KMS-11 (cell line): ENCODE measurements at regions not wholly inside any gene's neighbourhood (a gene's known extent, or its start where the extent isn't known, plus 50 kb on each side); places are given as distances from the start of the nearest gene placed in this dataset.

ENCODE experiments used
- H2AFZ ChIP-seq: fragments of 200-600 bp; sonication (generic); 2 replicates; pipeline ENCODE4 v1.6.1; 2016; ENCODE audit warnings: antibody characterized with exemption, mixed run types, low read depth
- H3K27ac ChIP-seq: fragments of 200-600 bp; sonication (generic); 2 replicates; pipeline ENCODE4 v1.6.1; 2016; ENCODE audit warnings: mild to moderate bottlenecking, mixed run types
- H3K27me3 ChIP-seq: fragments of 200-600 bp; sonication (generic); 2 replicates; pipeline ENCODE4 v1.6.1; 2017; ENCODE audit warnings: mild to moderate bottlenecking, low read depth, mixed run types, moderate library complexity; ENCODE audit not compliant: insufficient read depth
- H3K36me3 ChIP-seq: fragments of 200-600 bp; sonication (generic); 2 replicates; pipeline ENCODE4 v1.6.1; 2017; ENCODE audit warnings: mild to moderate bottlenecking, mixed run types; ENCODE audit not compliant: insufficient read depth
- H3K4me1 ChIP-seq: fragments of 200-600 bp; sonication (generic); 2 replicates; pipeline ENCODE4 v1.6.1; 2016; ENCODE audit warnings: mild to moderate bottlenecking, low read depth, mixed run types; ENCODE audit not compliant: poor library complexity, severe bottlenecking
- H3K4me2 ChIP-seq: fragments of 200-600 bp; sonication (generic); 2 replicates; pipeline ENCODE4 v1.7.0; 2016; ENCODE audit warnings: mild to moderate bottlenecking, mixed run types
- H3K4me3 ChIP-seq: fragments of 200-600 bp; sonication (generic); IDR thresholded peaks from 2 replicates; pipeline ENCODE4 v1.6.1; 2017; ENCODE audit warnings: low read depth, low read length, mixed read lengths; ENCODE audit not compliant: insufficient read depth
- H3K79me2 ChIP-seq: fragments of 200-600 bp; sonication (generic); 2 replicates; pipeline ENCODE4 v1.6.1; 2016; ENCODE audit warnings: low read depth, mixed run types; ENCODE audit not compliant: insufficient read depth
- H3K9ac ChIP-seq: fragments of 200-600 bp; sonication (generic); 2 replicates; pipeline ENCODE4 v1.6.1; 2016; ENCODE audit warnings: mild to moderate bottlenecking, mixed run types
- H4K20me1 ChIP-seq: fragments of 200-600 bp; sonication (generic); 2 replicates; pipeline ENCODE4 v1.6.1; 2016; ENCODE audit warnings: mild to moderate bottlenecking, mixed run types; ENCODE audit not compliant: insufficient read depth
- CTCF ChIP-seq: fragments of 200-600 bp; sonication (generic); conservative IDR thresholded peaks from 2 replicates; pipeline ENCODE4 v1.6.1; 2017; ENCODE audit warnings: low read depth, mild to moderate bottlenecking, antibody characterized with exemption, low read length, moderate library complexity, mixed read lengths

GRCh38 chr7:153642989-153643388 lies 409.2 kb upstream of the DPP6 start:
- H3K27ac ChIP-seq = no peak overlapping the region
- no peak overlapping the region for H2AFZ ChIP-seq
- no peaks in the 10 kb centered on the region for H3K27me3 ChIP-seq
- H3K4me2 ChIP-seq = no peak overlapping the region
- no peaks in the 10 kb centered on the region for H3K4me1 ChIP-seq
- TF ChIP-seq CTCF = no peak
- H3K79me2 ChIP-seq = no peaks in the 10 kb centered on the region
- no peaks in the 10 kb centered on the region for H3K36me3 ChIP-seq
- no peak overlapping the region for H3K9ac ChIP-seq
- no peak overlapping the region for H3K4me3 ChIP-seq
- no peaks in the 10 kb centered on the region; the same call in 1 of the 2 replicates for H4K20me1 ChIP-seq

GRCh38 chr7:153657182-153657800 lies 394.9 kb upstream of the DPP6 start:
- Histone ChIP-seq H3K27me3 (no peaks in the 10 kb centered on the region), H2AFZ (no peak overlapping the region), H3K36me3 (no peaks in the 10 kb centered on the region), H3K4me2 (no peak overlapping the region), H3K27ac (no peak overlapping the region), H3K79me2 (no peaks in the 10 kb centered on the region), H3K4me1 (no peaks in the 10 kb centered on the region), H4K20me1 (no peaks in the 10 kb centered on the region), H3K4me3 (no peak overlapping the region), H3K9ac (no peak overlapping the region)
- TF ChIP-seq CTCF = no peak

- Histone ChIP-seq H4K20me1 (no peaks in the 10 kb centered on the region), H3K27me3 (no peaks in the 10 kb centered on the region), H3K36me3 (no peaks in the 10 kb centered on the region), H3K4me1 (no peaks in the 10 kb centered on the region), H2AFZ (no peak overlapping the region), H3K27ac (no peak overlapping the region), H3K9ac (no peak overlapping the region), H3K79me2 (no peaks in the 10 kb centered on the region), H3K4me3 (no peak overlapping the region), H3K4me2 (no peak overlapping the region)
- no peak for TF ChIP-seq CTCF
Observed at GRCh38 chr7:153675131-153675530, 377.1 kb upstream of the DPP6 start.

GRCh38 chr7:153682628-153683027 lies 369.6 kb upstream of the DPP6 start:
- no peak overlapping the region for H3K27ac ChIP-seq
- no peak overlapping the region for H3K9ac ChIP-seq
- H3K79me2 ChIP-seq = no peaks in the 10 kb centered on the region
- no peak overlapping the region for H3K4me3 ChIP-seq
- no peak for TF ChIP-seq CTCF
- no peaks in the 10 kb centered on the region for H4K20me1 ChIP-seq
- H3K36me3 ChIP-seq = no peaks in the 10 kb centered on the region
- no peak overlapping the region for H2AFZ ChIP-seq
- no peaks in the 10 kb centered on the region for H3K4me1 ChIP-seq
- no peak overlapping the region for H3K4me2 ChIP-seq
- H3K27me3 ChIP-seq = no peaks in the 10 kb centered on the region
